ENCODE measurements at regions not wholly inside any gene's neighbourhood (a gene's known extent, or its start where the extent isn't known, plus 50 kb on each side); places are given as distances from the start of the nearest gene placed in this dataset.

- Histone ChIP-seq H3K4me2 (ENCODE audit: low read length, poor library complexity, severe bottlenecking) (no peak overlapping the region), H4K91ac (ENCODE audit: low read length) (peak overlapping the region; percentile 65), H4K8ac (ENCODE audit: low read length) (no peak overlapping the region), H3K79me1 (replicated peaks; ENCODE audit: low read length, poor library complexity, severe bottlenecking) (no peaks in the 10 kb centered on the region), H3K36me3 (ENCODE audit: control insufficient read depth in 1 of 2, insufficient read depth in 2 of 2, low read depth in 1 of 2, low read length in 2 of 2) (no peaks in the 10 kb centered on the region), H3K9ac (ENCODE audit: low read length) (no peak overlapping the region), H2BK15ac (ENCODE audit: low read depth, poor library complexity, severe bottlenecking) (no peak overlapping the region), H3K4ac (ENCODE audit: low read depth in 1 of 2, low read length in 2 of 2) (no peak overlapping the region), H3K23ac (ENCODE audit: low read length in 2 of 2) (no peak overlapping the region), H3K9me3 (ENCODE audit: control insufficient read depth, low read length) (no peaks in the 10 kb centered on the region), H3K27me3 (ENCODE audit: control insufficient read depth in 1 of 2, insufficient read depth in 1 of 2, low read length in 2 of 2) (peaks cover 69 to 84% of the 10 kb centered on the region in 2 experiments), H3K18ac (ENCODE audit: low read depth in 1 of 2, low read length in 2 of 2) (no peak overlapping the region), H2BK12ac (ENCODE audit: low read length in 2 of 2) (no peak overlapping the region), H2BK120ac (ENCODE audit: low read depth, low read length) (no peak overlapping the region), H3K14ac (ENCODE audit: low read length in 2 of 2) (peak overlapping the region in 1 of 2 experiments; percentile 45), H2AK5ac (ENCODE audit: low read length, severe bottlenecking) (no peak overlapping the region), H3K27ac (ENCODE audit: low read length, poor library complexity, severe bottlenecking) (no peak overlapping the region), H2AFZ (ENCODE audit: low read depth, low read length) (no peak overlapping the region), H3K4me1 (ENCODE audit: control insufficient read depth, insufficient read depth, low read depth, low read length) (no peaks in the 10 kb centered on the region), H3K4me3 (ENCODE audit: insufficient read depth in 1 of 2, low read depth in 1 of 2, low read length in 2 of 2) (no peak overlapping the region), H2BK5ac (ENCODE audit: low read depth, low read length, poor library complexity, severe bottlenecking) (no peak overlapping the region)
- DNase-seq: no peak
- WGBS: 50% methylated on average over 11 of the region's 14 CpGs
Observed at GRCh38 chr1:223479718-223480425, 86.7 kb downstream of the CCDC185 start.

GRCh38 chr1:223482132-223482531 is 88.9 kb downstream of the CCDC185 start:
- H3K14ac ChIP-seq (ENCODE audit: low read length in 2 of 2): no peak overlapping the region

GRCh38 chr1:223482766-223483165 is 89.6 kb downstream of the CCDC185 start:
- Histone ChIP-seq H2AK5ac (ENCODE audit: low read length, severe bottlenecking) (no peak overlapping the region), H4K91ac (ENCODE audit: low read length) (no peak overlapping the region), H3K4me3 (ENCODE audit: insufficient read depth in 1 of 2, low read depth in 1 of 2, low read length in 2 of 2) (no peak overlapping the region), H3K4me1 (ENCODE audit: control insufficient read depth, insufficient read depth, low read depth, low read length) (no peaks in the 10 kb centered on the region), H3K27ac (ENCODE audit: low read length, poor library complexity, severe bottlenecking) (no peak overlapping the region), H2BK5ac (ENCODE audit: low read depth, low read length, poor library complexity, severe bottlenecking) (no peak overlapping the region), H2BK15ac (ENCODE audit: low read depth, poor library complexity, severe bottlenecking) (no peak overlapping the region), H2BK12ac (ENCODE audit: low read length in 2 of 2) (no peak overlapping the region), H3K23ac (ENCODE audit: low read length in 2 of 2) (no peak overlapping the region), H4K8ac (ENCODE audit: low read length) (no peak overlapping the region), H3K79me1 (replicated peaks; ENCODE audit: low read length, poor library complexity, severe bottlenecking) (no peaks in the 10 kb centered on the region), H2AFZ (ENCODE audit: low read depth, low read length) (no peak overlapping the region), H3K9me3 (ENCODE audit: control insufficient read depth, low read length) (no peaks in the 10 kb centered on the region), H3K36me3 (ENCODE audit: control insufficient read depth in 1 of 2, insufficient read depth in 2 of 2, low read depth in 1 of 2, low read length in 2 of 2) (no peaks in the 10 kb centered on the region), H3K18ac (ENCODE audit: low read depth in 1 of 2, low read length in 2 of 2) (no peak overlapping the region), H2BK120ac (ENCODE audit: low read depth, low read length) (no peak overlapping the region), H3K9ac (ENCODE audit: low read length) (no peak overlapping the region), H3K4me2 (ENCODE audit: low read length, poor library complexity, severe bottlenecking) (no peak overlapping the region), H3K4ac (ENCODE audit: low read depth in 1 of 2, low read length in 2 of 2) (no peak overlapping the region), H3K27me3 (ENCODE audit: control insufficient read depth in 1 of 2, insufficient read depth in 1 of 2, low read length in 2 of 2) (peaks cover 64 to 86% of the 10 kb centered on the region in 2 experiments), H3K14ac (ENCODE audit: low read length in 2 of 2) (no peak overlapping the region)
- no peak for DNase-seq
- WGBS: 83% methylated on average over 4 of the region's 5 CpGs

More at GRCh38 chr1:223482132-223482531, 88.9 kb downstream of the CCDC185 start:
- Histone ChIP-seq H3K4me3 (ENCODE audit: insufficient read depth in 1 of 2, low read depth in 1 of 2, low read length in 2 of 2) (no peak overlapping the region), H2BK12ac (ENCODE audit: low read length in 2 of 2) (no peak overlapping the region), H3K9me3 (ENCODE audit: control insufficient read depth, low read length) (no peaks in the 10 kb centered on the region), H4K8ac (ENCODE audit: low read length) (no peak overlapping the region), H4K91ac (ENCODE audit: low read length) (no peak overlapping the region), H2AFZ (ENCODE audit: low read depth, low read length) (no peak overlapping the region), H3K27ac (ENCODE audit: low read length, poor library complexity, severe bottlenecking) (no peak overlapping the region), H3K79me1 (replicated peaks; ENCODE audit: low read length, poor library complexity, severe bottlenecking) (no peaks in the 10 kb centered on the region), H2BK15ac (ENCODE audit: low read depth, poor library complexity, severe bottlenecking) (no peak overlapping the region), H2BK120ac (ENCODE audit: low read depth, low read length) (no peak overlapping the region), H3K4ac (ENCODE audit: low read depth in 1 of 2, low read length in 2 of 2) (no peak overlapping the region), H3K4me1 (ENCODE audit: control insufficient read depth, insufficient read depth, low read depth, low read length) (no peaks in the 10 kb centered on the region), H3K18ac (ENCODE audit: low read depth in 1 of 2, low read length in 2 of 2) (no peak overlapping the region), H3K23ac (ENCODE audit: low read length in 2 of 2) (no peak overlapping the region), H3K36me3 (ENCODE audit: control insufficient read depth in 1 of 2, insufficient read depth in 2 of 2, low read depth in 1 of 2, low read length in 2 of 2) (no peaks in the 10 kb centered on the region), H2BK5ac (ENCODE audit: low read depth, low read length, poor library complexity, severe bottlenecking) (no peak overlapping the region), H3K4me2 (ENCODE audit: low read length, poor library complexity, severe bottlenecking) (no peak overlapping the region), H2AK5ac (ENCODE audit: low read length, severe bottlenecking) (no peak overlapping the region), H3K9ac (ENCODE audit: low read length) (no peak overlapping the region), H3K27me3 (ENCODE audit: control insufficient read depth in 1 of 2, insufficient read depth in 1 of 2, low read length in 2 of 2) (peaks cover 65 to 86% of the 10 kb centered on the region in 2 experiments)
- DNase-seq: no peak

- Histone ChIP-seq H4K91ac (ENCODE audit: low read length) (no peak overlapping the region), H4K8ac (ENCODE audit: low read length) (no peak overlapping the region), H3K27ac (ENCODE audit: low read length, poor library complexity, severe bottlenecking) (no peak overlapping the region), H3K4me1 (ENCODE audit: control insufficient read depth, insufficient read depth, low read depth, low read length) (no peaks in the 10 kb centered on the region), H3K23ac (ENCODE audit: low read length in 2 of 2) (no peak overlapping the region), H2AFZ (ENCODE audit: low read depth, low read length) (no peak overlapping the region), H3K36me3 (ENCODE audit: control insufficient read depth in 1 of 2, insufficient read depth in 2 of 2, low read depth in 1 of 2, low read length in 2 of 2) (no peaks in the 10 kb centered on the region), H3K4me3 (ENCODE audit: insufficient read depth in 1 of 2, low read depth in 1 of 2, low read length in 2 of 2) (no peak overlapping the region), H3K18ac (ENCODE audit: low read depth in 1 of 2, low read length in 2 of 2) (no peak overlapping the region), H2BK12ac (ENCODE audit: low read length in 2 of 2) (no peak overlapping the region), H3K27me3 (ENCODE audit: control insufficient read depth in 1 of 2, insufficient read depth in 1 of 2, low read length in 2 of 2) (peaks cover 64 to 86% of the 10 kb centered on the region in 2 experiments), H3K14ac (ENCODE audit: low read length in 2 of 2) (no peak overlapping the region), H3K4me2 (ENCODE audit: low read length, poor library complexity, severe bottlenecking) (no peak overlapping the region), H2BK15ac (ENCODE audit: low read depth, poor library complexity, severe bottlenecking) (no peak overlapping the region), H3K9ac (ENCODE audit: low read length) (no peak overlapping the region), H3K79me1 (replicated peaks; ENCODE audit: low read length, poor library complexity, severe bottlenecking) (no peaks in the 10 kb centered on the region), H2BK120ac (ENCODE audit: low read depth, low read length) (no peak overlapping the region), H2BK5ac (ENCODE audit: low read depth, low read length, poor library complexity, severe bottlenecking) (no peak overlapping the region), H2AK5ac (ENCODE audit: low read length, severe bottlenecking) (no peak overlapping the region), H3K4ac (ENCODE audit: low read depth in 1 of 2, low read length in 2 of 2) (no peak overlapping the region), H3K9me3 (ENCODE audit: control insufficient read depth, low read length) (no peaks in the 10 kb centered on the region)
- no peak for DNase-seq
- WGBS: 75% methylated on average over 4 of the region's 5 CpGs
Observed at GRCh38 chr1:223483511-223483910, 90.3 kb downstream of the CCDC185 start.

All from mesenchymal stem cell (in vitro differentiated cells and primary cell).